Neural progenitor cell (in vitro differentiated cells): ENCODE measurements at regions not wholly inside any gene's neighbourhood (a gene's known extent, or its start where the extent isn't known, plus 50 kb on each side); places are given as distances from the start of the nearest gene placed in this dataset.

ENCODE experiments used
- DNase-seq: peaks from one replicate; pipeline ENCODE4 v3.0.0-alpha.2; 2016; ENCODE audit warnings: low spot score
- H2AFZ ChIP-seq: fragments of 200-600 bp; sonication (generic); replicated peaks from 2 replicates; pipeline ENCODE4 v1.6.1; 2016; ENCODE audit warnings: antibody characterized with exemption
- H3F3A ChIP-seq: fragments of 200-600 bp; sonication (generic); 2 replicates; pipeline ENCODE4 v1.6.1; 2016; ENCODE audit warnings: antibody characterized with exemption, low read depth
- H3K27ac ChIP-seq: fragments of 200-600 bp; sonication (generic); 2 replicates; pipeline ENCODE4 v1.5.1; 2016; ENCODE audit warnings: mild to moderate bottlenecking
- H3K27me3 ChIP-seq: fragments of 200-600 bp; sonication (generic); 2 replicates; pipeline ENCODE4 v1.6.1; 2016; ENCODE audit warnings: mild to moderate bottlenecking, moderate library complexity
- H3K36me3 ChIP-seq: fragments of 200-600 bp; sonication (generic); 2 replicates; pipeline ENCODE4 v1.5.1; 2016
- H3K4me1 ChIP-seq: fragments of 200-600 bp; sonication (generic); 2 replicates; pipeline ENCODE4 v1.6.1; 2016; ENCODE audit warnings: mixed run types
- H3K4me2 ChIP-seq: fragments of 200-600 bp; sonication (generic); 2 replicates; pipeline ENCODE4 v1.6.1; 2016
- H3K4me3 ChIP-seq: fragments of 200-600 bp; sonication (generic); 2 replicates; pipeline ENCODE4 v1.5.1; 2016
- H3K79me2 ChIP-seq: fragments of 200-600 bp; sonication (generic); 2 replicates; pipeline ENCODE4 v1.6.1; 2016; ENCODE audit warnings: low read depth
- H3K9ac ChIP-seq: fragments of 200-600 bp; sonication (generic); 2 replicates; pipeline ENCODE4 v1.6.1; 2016
- H3K9me3 ChIP-seq: fragments of 200-600 bp; sonication (generic); 2 replicates; pipeline ENCODE4 v1.5.1; 2016; ENCODE audit warnings: low read depth
- H4K20me1 ChIP-seq: fragments of 200-600 bp; sonication (generic); 2 replicates; pipeline ENCODE4 v1.6.1; 2016; ENCODE audit warnings: low read depth
- H3K27ac Mint-ChIP-seq: 3 replicates; pipeline ENCODE4 v1.8.0; 2021; ENCODE audit warnings: mixed read lengths
- H3K27me3 Mint-ChIP-seq: 2 replicates; pipeline ENCODE4 v1.8.0; 2022; ENCODE audit warnings: low read depth, mild to moderate bottlenecking, inconsistent platforms, moderate library complexity, mixed read lengths; ENCODE audit not compliant: insufficient read depth
- H3K36me3 Mint-ChIP-seq: 3 replicates; pipeline ENCODE4 v1.8.0; 2021; ENCODE audit warnings: mixed read lengths
- H3K4me1 Mint-ChIP-seq: 3 replicates; pipeline ENCODE4 v1.8.0; 2021; ENCODE audit warnings: mixed read lengths
- H3K4me3 Mint-ChIP-seq: 3 replicates; pipeline ENCODE4 v1.8.0; 2021; ENCODE audit warnings: mild to moderate bottlenecking, moderate library complexity, mixed read lengths
- H3K9me3 Mint-ChIP-seq: 3 replicates; pipeline ENCODE4 v1.8.0; 2020; ENCODE audit warnings: mixed read lengths
- CTCF ChIP-seq: fragments of 200-600 bp; sonication (generic); IDR thresholded peaks from 2 replicates; pipeline ENCODE4 v1.5.1; 2017; ENCODE audit warnings: antibody characterized with exemption, mild to moderate bottlenecking
- EZH2 ChIP-seq: fragments of 200-600 bp; sonication (generic); IDR thresholded peaks from 2 replicates; pipeline ENCODE4 v1.6.1; 2017; ENCODE audit warnings: antibody characterized with exemption, mild to moderate bottlenecking, moderate library complexity
- EZH2phosphoT487 ChIP-seq: fragments of 200-600 bp; sonication (generic); IDR thresholded peaks from 2 replicates; pipeline ENCODE4 v1.6.1; 2017; ENCODE audit warnings: antibody characterized with exemption

GRCh38 chr12:33663000-33663654 lies 223.5 kb upstream of the SYT10 start:
- no peak overlapping the region for H3K4me2 ChIP-seq
- no peak overlapping the region for H3K27ac ChIP-seq
- peaks cover 4% of the 10 kb centered on the region for H3F3A ChIP-seq
- H3K79me2 ChIP-seq: no peaks in the 10 kb centered on the region
- H3K27me3 ChIP-seq: no peaks in the 10 kb centered on the region
- no peak overlapping the region for H3K9ac ChIP-seq
- peaks cover 4% of the 10 kb centered on the region for H3K27me3 Mint-ChIP-seq
- H3K36me3 Mint-ChIP-seq: no peaks in the 10 kb centered on the region
- no peak overlapping the region for H3K27ac Mint-ChIP-seq
- no peak overlapping the region for H3K4me3 ChIP-seq
- H3K4me3 Mint-ChIP-seq: no peak overlapping the region
- peak overlapping the region; percentile 32 for H2AFZ ChIP-seq
- H3K4me1 ChIP-seq: no peaks in the 10 kb centered on the region
- H3K4me1 Mint-ChIP-seq: no peaks in the 10 kb centered on the region
- H3K36me3 ChIP-seq: no peaks in the 10 kb centered on the region
- H3K9me3 ChIP-seq: no peaks in the 10 kb centered on the region
- DNase-seq: no peak
- H4K20me1 ChIP-seq: no peaks in the 10 kb centered on the region
- H3K9me3 Mint-ChIP-seq: no peaks in the 10 kb centered on the region
- TF ChIP-seq CTCF: no peak
- TF ChIP-seq EZH2phosphoT487: no peak
- TF ChIP-seq EZH2: no peak

GRCh38 chr12:33669349-33669748 lies 229.7 kb upstream of the SYT10 start:
- Histone ChIP-seq H3K27ac (no peak overlapping the region), H2AFZ (no peak overlapping the region), H4K20me1 (no peaks in the 10 kb centered on the region), H3K36me3 (no peaks in the 10 kb centered on the region), H3K4me2 (no peak overlapping the region), H3K27me3 (no peaks in the 10 kb centered on the region), H3F3A (no peaks in the 10 kb centered on the region), H3K9ac (no peak overlapping the region), H3K9me3 (no peaks in the 10 kb centered on the region), H3K79me2 (no peaks in the 10 kb centered on the region), H3K4me3 (no peak overlapping the region), H3K4me1 (peaks cover 4% of the 10 kb centered on the region)
- no peaks in the 10 kb centered on the region for H3K4me1 Mint-ChIP-seq
- no peak overlapping the region for H3K4me3 Mint-ChIP-seq
- no peak overlapping the region for H3K27ac Mint-ChIP-seq
- peaks cover 5% of the 10 kb centered on the region for H3K27me3 Mint-ChIP-seq
- H3K9me3 Mint-ChIP-seq: no peaks in the 10 kb centered on the region
- no peaks in the 10 kb centered on the region for H3K36me3 Mint-ChIP-seq
- no peak for TF ChIP-seq EZH2
- no peak for TF ChIP-seq EZH2phosphoT487
- TF ChIP-seq CTCF: no peak
- no peak for DNase-seq

- Mint-ChIP-seq H3K4me3 (no peak overlapping the region), H3K4me1 (no peaks in the 10 kb centered on the region), H3K36me3 (no peaks in the 10 kb centered on the region), H3K27ac (no peak overlapping the region), H3K9me3 (no peaks in the 10 kb centered on the region), H3K27me3 (peaks cover 5% of the 10 kb centered on the region)
- Histone ChIP-seq H3F3A (no peaks in the 10 kb centered on the region), H3K9me3 (no peaks in the 10 kb centered on the region), H3K4me3 (no peak overlapping the region), H3K27me3 (no peaks in the 10 kb centered on the region), H2AFZ (peak overlapping the region; percentile 31), H3K4me2 (no peak overlapping the region), H3K4me1 (peaks cover 4% of the 10 kb centered on the region), H3K79me2 (no peaks in the 10 kb centered on the region), H3K27ac (no peak overlapping the region), H3K36me3 (no peaks in the 10 kb centered on the region), H3K9ac (no peak overlapping the region), H4K20me1 (no peaks in the 10 kb centered on the region)
- no peak for DNase-seq
- TF ChIP-seq CTCF (no peak), EZH2phosphoT487 (no peak), EZH2 (no peak)
Observed at GRCh38 chr12:33670284-33670683, 230.7 kb upstream of the SYT10 start.
